Activated CD4-positive, CD25-positive, alpha-beta regulatory T cell treated with anti-CD3 and anti-CD28 coated beads, Interleukin-2, amount 50 U/mL, for 24 hours (primary cell): ENCODE measurements at regions not wholly inside any gene's neighbourhood (a gene's known extent, or its start where the extent isn't known, plus 50 kb on each side); places are given as distances from the start of the nearest gene placed in this dataset.
"Not testable (repeated sequence)": the region's sequence is repeated elsewhere in the genome, so short reads cannot be mapped to it uniquely, and the experiment has no call there.

Source experiments
- ATAC-seq, 2 donors: fragments of 150-1000 bp; cut with Tn5 transposase; one replicate each; pipeline ENCODE4 v1.10.0; 2021; ENCODE audit warnings: mild to moderate bottlenecking in 1 of 2, moderate library complexity in 1 of 2

GRCh38 chr1:121117298-121117611 is 66.9 kb downstream of the FAM72B start:
- ATAC-seq: peak; percentile 68 to 81

GRCh38 chr1:121117622-121118479 is 66.3 kb downstream of the FAM72B start:
- ATAC-seq: not testable (repeated sequence)
